Esophagus muscularis mucosa (tissue), 4 donors: ENCODE measurements at regions not wholly inside any gene's neighbourhood (a gene's known extent, or its start where the extent isn't known, plus 50 kb on each side); places are given as distances from the start of the nearest gene placed in this dataset.

Source experiments
- DNase-seq: peaks from one replicate; pipeline ENCODE4 v3.0.0-alpha.2; 2017; ENCODE audit errors: extremely low spot score
- H3K27ac ChIP-seq, 4 donors: fragments of 200-600 bp; sonication (generic); replicated peaks in 1 of 4; 1 replicate in 3 of 4; 2 replicates in 1 of 4; pipeline ENCODE4 v1.5.1; 2016 to 2019; ENCODE audit warnings: mild to moderate bottlenecking in 1 of 4
- H3K27me3 ChIP-seq, 4 donors: fragments of 200-600 bp; sonication (generic); one replicate each; pipeline versions ENCODE4 v1.5.1 to v1.6.0; 2016 to 2019
- H3K36me3 ChIP-seq, 4 donors: fragments of 200-600 bp; sonication (generic); one replicate each; pipeline ENCODE4 v1.5.1; 2016 to 2019
- H3K4me1 ChIP-seq, 4 donors: fragments of 200-600 bp; sonication (generic); one replicate each; pipeline ENCODE4 v1.5.1; 2016 to 2019
- H3K4me3 ChIP-seq, 4 donors: fragments of 200-600 bp; sonication (generic); 1 replicate in 2 of 4; 2 replicates in 2 of 4; pipeline ENCODE4 v1.5.1; 2016 to 2019; ENCODE audit warnings: mild to moderate bottlenecking in 4 of 4, moderate library complexity in 1 of 4
- H3K9me3 ChIP-seq, 4 donors: fragments of 200-600 bp; sonication (generic); 1 replicate in 3 of 4; 2 replicates in 1 of 4; pipeline ENCODE4 v1.5.1; 2016 to 2019
- EP300 ChIP-seq: sonication (generic); formaldehyde crosslinking; IDR thresholded peaks from one replicate; pipeline ENCODE4 v1.6.1; 2017; ENCODE audit warnings: antibody characterized with exemption
- POLR2A ChIP-seq: fragments of 450-650 bp; IDR thresholded peaks from one replicate; pipeline ENCODE4 v1.6.1; 2017; ENCODE audit warnings: antibody characterized with exemption, moderate library complexity, mild to moderate bottlenecking, low read depth
- POLR2AphosphoS5 ChIP-seq, 2 donors: sonication (generic); formaldehyde crosslinking; IDR thresholded peaks; one replicate each; pipeline ENCODE4 v1.6.1; 2017; ENCODE audit warnings: antibody characterized with exemption in 2 of 2
- WGBS: methylation state at CpG from one replicate; pipeline ENCODE4 v1.1.5; 2018; 5-methylcytosine and 5-hydroxymethylcytosine counted together
- intact Hi-C: fragments of 100-400 bp; cut with DNase I; formaldehyde crosslinking; loops from one replicate; pipeline ENCODE4 v1.15.1; 2023
- TF ChIP-seq, protein P1 (sequence below), 3 experiments: fragments of 200-600 bp in 2 of 3; fragments of 450-650 bp in 1 of 3; sonication (generic) in 2 of 3; IDR thresholded peaks; one replicate each; pipeline ENCODE4 v1.5.1; 2017 to 2019; ENCODE audit warnings: antibody characterized with exemption in 3 of 3, mild to moderate bottlenecking in 2 of 3, moderate library complexity in 1 of 3

GRCh38 chr14:80004871-80005270, 206.4 kb downstream of the DIO2 start:
- no peak overlapping the region for H3K27ac ChIP-seq
- no peaks in the 10 kb centered on the region for H3K36me3 ChIP-seq
- no peaks in the 10 kb centered on the region for H3K9me3 ChIP-seq
- intact Hi-C loops: no loop called here
- no peaks in the 10 kb centered on the region for H3K4me1 ChIP-seq
- H3K27me3 ChIP-seq: no peaks in the 10 kb centered on the region
- no peak overlapping the region for H3K4me3 ChIP-seq
- TF ChIP-seq, protein P1, sequence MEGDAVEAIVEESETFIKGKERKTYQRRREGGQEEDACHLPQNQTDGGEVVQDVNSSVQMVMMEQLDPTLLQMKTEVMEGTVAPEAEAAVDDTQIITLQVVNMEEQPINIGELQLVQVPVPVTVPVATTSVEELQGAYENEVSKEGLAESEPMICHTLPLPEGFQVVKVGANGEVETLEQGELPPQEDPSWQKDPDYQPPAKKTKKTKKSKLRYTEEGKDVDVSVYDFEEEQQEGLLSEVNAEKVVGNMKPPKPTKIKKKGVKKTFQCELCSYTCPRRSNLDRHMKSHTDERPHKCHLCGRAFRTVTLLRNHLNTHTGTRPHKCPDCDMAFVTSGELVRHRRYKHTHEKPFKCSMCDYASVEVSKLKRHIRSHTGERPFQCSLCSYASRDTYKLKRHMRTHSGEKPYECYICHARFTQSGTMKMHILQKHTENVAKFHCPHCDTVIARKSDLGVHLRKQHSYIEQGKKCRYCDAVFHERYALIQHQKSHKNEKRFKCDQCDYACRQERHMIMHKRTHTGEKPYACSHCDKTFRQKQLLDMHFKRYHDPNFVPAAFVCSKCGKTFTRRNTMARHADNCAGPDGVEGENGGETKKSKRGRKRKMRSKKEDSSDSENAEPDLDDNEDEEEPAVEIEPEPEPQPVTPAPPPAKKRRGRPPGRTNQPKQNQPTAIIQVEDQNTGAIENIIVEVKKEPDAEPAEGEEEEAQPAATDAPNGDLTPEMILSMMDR (IDR thresholded peaks at IDR 0.05): no peak
- TF ChIP-seq POLR2AphosphoS5 (IDR thresholded peaks at IDR 0.05) (no peak), EP300 (no peak), POLR2A (no peak)
- WGBS: 93% methylated on average over 3 of the region's 3 CpGs
- no peak for DNase-seq

DNA sequence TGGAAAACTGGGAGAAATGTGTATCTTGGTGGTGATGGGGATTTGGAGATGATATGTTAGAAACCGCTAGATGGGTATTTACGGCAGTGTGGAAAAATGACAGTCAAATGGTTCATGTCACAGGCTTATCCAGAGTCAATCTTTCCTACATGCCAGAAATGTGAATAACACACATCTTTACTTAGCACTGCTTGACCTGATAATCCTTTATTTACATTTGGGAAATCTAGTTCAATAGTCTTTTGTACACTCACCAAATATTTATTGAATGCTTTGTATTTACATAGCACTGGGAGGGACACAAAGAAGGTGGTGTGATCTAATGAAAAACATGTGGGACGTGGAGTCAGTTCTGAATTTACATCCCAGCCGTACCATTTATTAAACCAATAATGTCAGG, 208.2 kb downstream of the DIO2 start:
- intact Hi-C loops: no loop called here
- whole genome bisulfite sequencing: 72% methylated on average over 4 of the region's 4 CpGs
- H3K27ac ChIP-seq: no peak overlapping the region

DNA sequence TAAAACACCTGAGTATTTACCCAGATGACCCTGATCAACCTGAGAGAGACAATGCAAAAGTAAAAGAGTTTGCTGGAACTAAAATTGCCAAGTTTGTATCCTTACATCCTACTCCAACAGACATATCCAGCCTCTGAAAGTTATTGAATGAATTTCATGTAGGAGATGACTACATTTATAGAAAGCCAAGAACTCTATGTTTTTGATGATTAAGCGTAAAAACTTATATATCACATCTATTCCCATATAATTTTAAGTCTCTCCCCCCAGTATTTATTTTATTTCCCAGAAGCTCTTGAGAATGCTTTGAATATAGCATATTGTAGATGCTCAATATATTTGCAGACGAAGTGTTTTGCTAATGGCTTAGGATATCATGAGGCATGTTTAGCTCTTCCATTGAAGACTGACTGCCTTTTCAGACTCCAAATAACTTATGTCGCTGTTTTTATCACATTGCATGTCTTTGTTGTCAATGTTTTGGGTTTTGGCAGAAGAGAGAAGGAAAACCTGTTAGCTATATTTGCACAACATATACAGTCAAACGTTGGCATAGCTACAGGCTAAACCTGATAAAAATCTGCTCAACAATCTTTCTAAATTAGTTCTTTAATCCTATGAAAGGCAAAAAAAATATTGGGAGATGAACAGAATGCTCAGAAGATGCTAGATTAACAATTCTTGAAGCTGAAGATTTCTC, 213.6 kb downstream of the DIO2 start:
- Histone ChIP-seq H3K27ac (no peak overlapping the region), H3K27me3 (no peaks in the 10 kb centered on the region), H3K9me3 (peaks cover 0 to 7% (median 0%) of the 10 kb centered on the region in 4 donors), H3K4me3 (no peak overlapping the region), H3K4me1 (no peaks in the 10 kb centered on the region), H3K36me3 (no peaks in the 10 kb centered on the region)
- TF ChIP-seq POLR2A: no peak
- no peak for TF ChIP-seq POLR2AphosphoS5 (IDR thresholded peaks at IDR 0.05)
- TF ChIP-seq, protein P1 (IDR thresholded peaks at IDR 0.05): no peak
- TF ChIP-seq EP300: no peak
- intact Hi-C loops: no loop called here
- no peak for DNase-seq
- 81% methylated on average over 4 of the region's 4 CpGs for WGBS

More for the DNA sequence above, 208.2 kb downstream of the DIO2 start:
- no peak for DNase-seq
- H3K36me3 ChIP-seq: no peaks in the 10 kb centered on the region
- TF ChIP-seq EP300 (no peak), POLR2AphosphoS5 (IDR thresholded peaks at IDR 0.05) (no peak), POLR2A (no peak)
- H3K9me3 ChIP-seq: peaks cover 0 to 7% (median 0%) of the 10 kb centered on the region in 4 donors
- no peaks in the 10 kb centered on the region for H3K4me1 ChIP-seq
- H3K4me3 ChIP-seq: no peak overlapping the region
- H3K27me3 ChIP-seq: no peaks in the 10 kb centered on the region

DNA sequence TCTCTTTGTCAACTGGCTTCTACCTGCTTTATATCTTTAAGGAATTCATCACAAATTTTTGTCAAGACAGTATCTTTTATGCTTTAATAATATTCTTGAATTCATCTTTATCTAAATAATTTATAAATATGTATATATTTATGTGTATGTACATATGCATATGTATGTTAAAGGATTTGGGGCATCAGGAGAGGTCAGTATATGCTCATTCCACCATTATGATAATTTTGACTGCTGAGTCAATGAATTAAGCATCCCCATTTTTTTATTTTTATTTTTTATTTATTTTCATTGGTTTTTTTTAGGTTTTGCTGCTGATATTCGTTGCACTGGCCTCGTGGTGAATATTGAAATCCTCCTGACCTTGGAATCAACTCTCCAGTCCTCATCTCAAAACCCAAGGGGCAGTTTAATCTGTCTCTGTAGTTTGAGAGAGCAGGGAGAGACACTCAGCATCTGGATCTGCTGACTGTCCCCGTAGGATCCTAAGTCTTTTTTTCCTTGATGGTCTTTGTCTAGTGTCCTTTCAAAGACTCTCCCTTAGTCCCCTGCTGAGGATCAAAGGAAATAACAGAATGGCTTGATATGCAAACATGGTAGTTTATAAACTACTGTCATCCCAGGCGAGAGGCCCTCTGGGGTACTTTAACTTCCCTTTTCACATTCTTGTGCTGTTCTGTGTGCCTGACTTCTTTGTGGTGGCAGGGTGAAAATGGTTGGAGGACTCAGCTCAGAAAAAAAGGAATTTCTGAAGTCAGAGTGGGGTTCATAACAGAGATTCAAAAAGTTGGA, 218.7 kb downstream of the DIO2 start:
- TF ChIP-seq POLR2A (no peak), EP300 (no peak), POLR2AphosphoS5 (IDR thresholded peaks at IDR 0.05) (no peak)
- TF ChIP-seq, protein P1 (IDR thresholded peaks at IDR 0.05): no peak
- WGBS: 45% methylated on average over 4 of the region's 4 CpGs
- no peaks in the 10 kb centered on the region for H3K9me3 ChIP-seq
- no peaks in the 10 kb centered on the region for H3K36me3 ChIP-seq
- H3K27me3 ChIP-seq: no peaks in the 10 kb centered on the region
- H3K27ac ChIP-seq: no peak overlapping the region
- H3K4me3 ChIP-seq: no peak overlapping the region
- no peak for DNase-seq
- H3K4me1 ChIP-seq: no peaks in the 10 kb centered on the region
- intact Hi-C loops: no loop called here

- Histone ChIP-seq H3K4me3 (no peak overlapping the region), H3K36me3 (no peaks in the 10 kb centered on the region), H3K4me1 (no peaks in the 10 kb centered on the region), H3K27me3 (no peaks in the 10 kb centered on the region), H3K27ac (no peak overlapping the region), H3K9me3 (no peaks in the 10 kb centered on the region)
- no peak for DNase-seq
- intact Hi-C loops: no loop called here
- 92% methylated on average over 3 of the region's 3 CpGs for WGBS
- TF ChIP-seq EP300: no peak
- TF ChIP-seq, protein P1 (IDR thresholded peaks at IDR 0.05): no peak
- no peak for TF ChIP-seq POLR2A
- no peak for TF ChIP-seq POLR2AphosphoS5 (IDR thresholded peaks at IDR 0.05)
Measured at GRCh38 chr14:79991866-79992265, 219.4 kb downstream of the DIO2 start.
